GM10266 (cell line): ENCODE measurements at regions not wholly inside any gene's neighbourhood (a gene's known extent, or its start where the extent isn't known, plus 50 kb on each side); places are given as distances from the start of the nearest gene placed in this dataset.

Experiments used
- DNase-seq: peaks from one replicate; pipeline ENCODE4 v3.0.0; 2012; ENCODE audit errors: extremely low spot score
- TF ChIP-seq, protein P1 (sequence below): IDR thresholded peaks from 2 replicates; pipeline ENCODE4 v1.5.1; 2012; ENCODE audit warnings: mild to moderate bottlenecking, low read depth; ENCODE audit not compliant: control insufficient read depth, insufficient read depth; ENCODE audit errors: missing control alignments

DNA sequence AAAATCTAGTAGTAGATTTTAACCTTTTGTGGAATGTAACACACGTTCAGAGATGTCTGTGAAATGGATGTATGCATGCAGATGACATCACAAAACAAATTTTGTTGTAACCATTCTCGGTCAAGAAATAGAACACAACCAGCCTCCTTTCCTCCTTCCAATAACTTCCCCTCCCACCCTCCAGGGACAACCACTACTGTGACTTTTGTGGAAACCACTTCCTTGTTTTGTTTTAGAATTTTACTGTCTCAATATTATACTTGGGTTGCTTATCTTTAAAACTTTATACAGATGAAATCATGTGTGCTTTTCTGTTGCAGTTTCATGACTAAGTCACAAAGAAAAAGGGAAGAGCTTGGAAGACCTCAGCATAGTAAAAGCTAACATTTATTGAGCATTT, 189.4 kb upstream of the NCAM1 start:
- DNase-seq: no peak
- TF ChIP-seq, protein P1, sequence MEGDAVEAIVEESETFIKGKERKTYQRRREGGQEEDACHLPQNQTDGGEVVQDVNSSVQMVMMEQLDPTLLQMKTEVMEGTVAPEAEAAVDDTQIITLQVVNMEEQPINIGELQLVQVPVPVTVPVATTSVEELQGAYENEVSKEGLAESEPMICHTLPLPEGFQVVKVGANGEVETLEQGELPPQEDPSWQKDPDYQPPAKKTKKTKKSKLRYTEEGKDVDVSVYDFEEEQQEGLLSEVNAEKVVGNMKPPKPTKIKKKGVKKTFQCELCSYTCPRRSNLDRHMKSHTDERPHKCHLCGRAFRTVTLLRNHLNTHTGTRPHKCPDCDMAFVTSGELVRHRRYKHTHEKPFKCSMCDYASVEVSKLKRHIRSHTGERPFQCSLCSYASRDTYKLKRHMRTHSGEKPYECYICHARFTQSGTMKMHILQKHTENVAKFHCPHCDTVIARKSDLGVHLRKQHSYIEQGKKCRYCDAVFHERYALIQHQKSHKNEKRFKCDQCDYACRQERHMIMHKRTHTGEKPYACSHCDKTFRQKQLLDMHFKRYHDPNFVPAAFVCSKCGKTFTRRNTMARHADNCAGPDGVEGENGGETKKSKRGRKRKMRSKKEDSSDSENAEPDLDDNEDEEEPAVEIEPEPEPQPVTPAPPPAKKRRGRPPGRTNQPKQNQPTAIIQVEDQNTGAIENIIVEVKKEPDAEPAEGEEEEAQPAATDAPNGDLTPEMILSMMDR: no peak

DNA sequence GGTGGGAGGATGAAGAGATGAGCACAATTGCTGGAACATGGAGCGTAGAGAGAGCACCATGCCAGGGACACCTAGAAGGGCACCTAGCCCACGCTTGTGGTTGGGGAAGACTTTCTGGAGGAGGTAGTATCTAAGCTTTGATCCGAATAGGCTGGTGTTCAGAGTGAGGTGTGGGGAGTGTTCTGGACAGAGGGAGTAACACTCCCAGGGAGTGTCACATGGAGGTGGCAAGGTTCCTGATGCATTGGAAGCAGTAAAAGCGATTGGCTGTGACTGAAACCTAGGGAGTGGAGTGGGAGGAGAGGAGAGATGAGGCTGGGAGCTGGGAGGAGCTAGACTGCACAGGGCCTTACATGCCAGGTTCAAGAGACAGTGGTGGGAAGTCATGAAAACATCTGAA, 188.0 kb upstream of the NCAM1 start:
- TF ChIP-seq, protein P1: no peak
- no peak for DNase-seq

DNA sequence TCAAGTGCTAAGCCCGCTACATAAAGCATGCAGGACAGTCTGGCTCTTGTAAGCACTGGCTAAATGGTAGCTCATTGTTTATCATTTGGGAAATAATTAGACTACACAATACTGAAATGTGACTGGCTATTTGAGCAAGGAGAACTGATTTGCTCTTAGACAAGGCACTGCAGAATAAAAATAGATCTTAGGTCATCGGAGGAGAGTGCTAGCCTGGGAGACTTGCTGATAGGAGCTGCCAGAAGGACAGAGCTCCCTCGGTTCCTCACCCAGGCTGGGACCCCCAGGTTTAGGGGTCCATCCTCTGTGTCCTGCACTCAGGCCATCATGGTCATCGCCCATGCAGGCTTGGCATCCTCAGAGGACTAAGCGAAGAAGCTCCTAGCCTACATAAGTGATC, 184.4 kb upstream of the NCAM1 start:
- TF ChIP-seq, protein P1: no peak
- no peak for DNase-seq

DNA sequence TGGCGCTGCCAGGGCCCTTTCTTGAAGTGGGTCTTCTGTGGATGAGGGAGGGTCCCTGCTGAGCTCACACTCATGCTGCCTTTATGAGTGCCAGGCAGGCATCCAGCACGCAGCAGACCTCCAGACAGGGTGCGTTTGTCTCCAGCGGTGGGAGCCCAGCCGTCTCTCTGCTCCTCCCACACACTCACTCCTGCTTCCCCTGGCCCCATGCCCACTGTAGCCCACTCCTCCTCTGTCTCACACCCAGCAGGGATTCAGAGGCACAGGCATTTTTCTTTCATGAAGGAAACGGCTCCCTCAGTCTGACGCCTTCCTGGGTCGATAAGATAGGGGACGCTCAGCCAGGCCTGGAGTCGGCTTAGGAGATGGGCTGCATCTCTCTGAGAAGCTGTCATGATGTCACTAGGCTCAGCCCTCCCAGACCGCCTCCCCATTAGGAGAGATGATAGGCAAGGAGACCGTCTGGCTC, 183.9 kb upstream of the NCAM1 start:
- DNase-seq: no peak

DNA sequence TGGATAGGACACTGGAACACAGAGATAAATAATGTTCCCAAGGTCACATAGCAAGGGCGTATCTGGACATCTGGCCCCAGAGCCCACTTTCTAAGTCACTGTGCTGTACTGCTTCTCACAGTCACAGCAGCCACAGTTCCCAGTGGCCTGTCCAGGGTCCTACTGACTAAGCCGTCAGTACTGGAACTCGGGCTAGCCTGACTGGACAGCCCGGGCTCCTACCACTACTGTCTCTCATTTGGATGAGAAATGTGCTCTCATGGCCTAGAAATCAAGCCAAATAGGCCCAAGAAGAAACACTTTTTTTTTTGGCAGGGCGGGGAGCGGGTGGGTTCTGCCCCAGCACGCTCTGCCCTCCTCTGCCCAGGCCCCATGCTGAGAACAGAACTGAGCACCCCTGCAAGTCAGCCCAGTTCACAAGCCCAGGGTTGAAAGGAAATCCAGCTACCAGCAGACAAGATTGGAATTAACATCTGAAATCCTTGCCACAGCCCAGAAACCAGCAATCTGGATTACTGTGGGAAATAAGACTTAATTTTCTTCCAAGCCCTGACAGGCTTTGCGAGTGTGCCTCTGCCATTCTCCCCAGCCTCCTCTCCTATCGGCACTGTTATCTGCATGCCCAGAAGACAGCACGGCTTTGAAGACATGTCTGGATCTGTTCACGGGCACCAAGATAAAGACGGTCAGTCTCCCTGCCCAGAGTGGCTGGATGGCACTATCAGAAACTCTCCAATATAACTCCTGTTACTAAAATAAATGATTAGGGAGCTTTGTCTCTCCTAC, 182.9 kb upstream of the NCAM1 start:
- DNase-seq: no peak
- TF ChIP-seq, protein P1: no peak

More for the DNA sequence above, 183.9 kb upstream of the NCAM1 start:
- TF ChIP-seq, protein P1: no peak

DNA sequence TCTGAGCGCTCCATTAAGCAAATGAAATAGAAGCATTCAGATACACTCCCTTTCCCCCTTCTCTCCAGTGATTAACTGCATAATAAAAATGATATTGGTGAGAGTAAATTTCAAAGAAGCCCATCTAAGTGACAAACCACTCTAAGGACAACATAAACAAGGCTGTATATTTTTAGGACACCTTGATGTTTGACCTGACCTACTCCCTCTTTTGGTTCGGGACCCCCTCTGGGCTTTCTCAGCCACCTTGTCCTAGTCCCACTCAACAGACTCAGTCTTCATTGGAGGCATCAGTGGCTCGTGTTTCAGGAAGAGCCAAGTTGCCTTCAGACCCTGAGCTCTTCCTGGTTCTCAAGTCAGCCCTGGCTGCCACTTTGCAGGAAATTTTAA, 182.3 kb upstream of the NCAM1 start:
- DNase-seq: no peak
- TF ChIP-seq, protein P1: no peak

DNA sequence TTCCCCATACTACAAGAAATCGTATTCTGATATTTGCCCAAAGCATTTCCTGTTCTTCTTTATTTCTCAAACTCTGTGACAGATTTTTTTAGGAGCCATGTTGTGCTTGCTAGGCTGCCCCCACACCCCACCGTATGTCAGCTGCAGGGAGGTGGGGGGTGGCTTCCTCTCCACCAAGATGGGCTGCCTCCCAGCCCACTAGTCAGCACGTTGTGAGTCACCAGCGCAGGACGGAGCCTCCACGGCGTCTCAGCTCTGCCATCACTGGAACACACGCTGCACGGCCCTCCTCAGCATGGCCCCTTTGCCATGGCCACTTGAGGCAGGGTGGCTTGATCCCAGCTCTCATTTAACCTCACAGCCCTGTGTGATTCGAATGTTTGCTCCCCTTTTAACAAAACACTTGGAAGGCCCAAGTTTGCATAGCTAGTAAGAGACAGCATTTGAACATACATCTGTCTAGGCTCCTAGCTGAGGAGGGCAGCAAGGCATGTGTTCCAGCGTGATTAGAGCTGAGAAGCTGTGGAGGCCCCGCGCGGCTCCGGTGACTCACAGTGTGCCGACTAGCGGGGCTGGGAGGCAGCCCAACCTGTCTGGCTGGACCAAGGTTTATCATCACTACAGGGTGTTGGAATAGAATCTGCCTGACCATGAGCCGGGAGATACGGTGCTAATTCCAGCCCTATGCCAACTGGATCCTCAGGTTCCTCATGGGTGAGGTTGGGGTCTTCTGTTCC, 180.7 kb upstream of the NCAM1 start:
- TF ChIP-seq, protein P1: no peak
- no peak for DNase-seq
